Skeletal muscle tissue (tissue), 3 donors: ENCODE measurements at regions not wholly inside any gene's neighbourhood (a gene's known extent, or its start where the extent isn't known, plus 50 kb on each side); places are given as distances from the start of the nearest gene placed in this dataset.

Experiments
- H3K27ac ChIP-seq: one replicate; pipeline ENCODE4 v1.7.0; 2013; ENCODE audit warnings: mild to moderate bottlenecking, low read depth, low read length, inconsistent platforms
- H3K27me3 ChIP-seq, 3 donors: one replicate each; pipeline ENCODE4 v1.7.0; 2013; ENCODE audit warnings: low read length in 3 of 3; ENCODE audit not compliant: control insufficient read depth in 3 of 3, insufficient read depth in 3 of 3
- H3K36me3 ChIP-seq, 3 donors: one replicate each; pipeline ENCODE4 v1.7.0; 2013; ENCODE audit warnings: low read length in 3 of 3; ENCODE audit not compliant: control insufficient read depth in 3 of 3, insufficient read depth in 3 of 3
- H3K4me1 ChIP-seq, 3 donors: one replicate each; pipeline ENCODE4 v1.7.0; 2013; ENCODE audit warnings: low read length in 3 of 3, mild to moderate bottlenecking in 3 of 3; ENCODE audit not compliant: control insufficient read depth in 3 of 3, insufficient read depth in 3 of 3
- H3K4me3 ChIP-seq, 3 donors: one replicate each; pipeline ENCODE4 v1.7.0; 2013; ENCODE audit warnings: low read length in 3 of 3
- H3K9ac ChIP-seq, 3 donors: one replicate each; pipeline ENCODE4 v1.7.0; 2013; ENCODE audit warnings: low read length in 3 of 3, mild to moderate bottlenecking in 3 of 3, moderate library complexity in 2 of 3, low read depth in 1 of 3
- H3K9me3 ChIP-seq, 3 donors: one replicate each; pipeline ENCODE4 v1.7.0; 2013; ENCODE audit warnings: low read length in 3 of 3; ENCODE audit not compliant: control insufficient read depth in 3 of 3
- donor health status: Osteomylitis.

GRCh38 chr7:20026762-20027161 is 190.4 kb downstream of the MACC1 start:
- Histone ChIP-seq H3K4me1 (no peaks in the 10 kb centered on the region), H3K4me3 (no peak overlapping the region), H3K27me3 (no peaks in the 10 kb centered on the region), H3K27ac (no peak overlapping the region), H3K36me3 (no peaks in the 10 kb centered on the region), H3K9me3 (no peaks in the 10 kb centered on the region), H3K9ac (no peak overlapping the region)

GRCh38 chr7:20021831-20022230 is 195.4 kb downstream of the MACC1 start:
- no peak overlapping the region for H3K27ac ChIP-seq
- no peaks in the 10 kb centered on the region for H3K9me3 ChIP-seq

GRCh38 chr7:20021066-20021465 is 196.1 kb downstream of the MACC1 start:
- Histone ChIP-seq H3K9me3 (no peaks in the 10 kb centered on the region), H3K27me3 (no peaks in the 10 kb centered on the region), H3K36me3 (no peaks in the 10 kb centered on the region), H3K27ac (no peak overlapping the region), H3K9ac (no peak overlapping the region), H3K4me3 (no peak overlapping the region), H3K4me1 (no peaks in the 10 kb centered on the region)

More at GRCh38 chr7:20021831-20022230, 195.4 kb downstream of the MACC1 start:
- Histone ChIP-seq H3K27me3 (no peaks in the 10 kb centered on the region), H3K4me1 (no peaks in the 10 kb centered on the region), H3K36me3 (no peaks in the 10 kb centered on the region), H3K4me3 (no peak overlapping the region), H3K9ac (no peak overlapping the region)

GRCh38 chr7:20019757-20020432 is 197.3 kb downstream of the MACC1 start:
- Histone ChIP-seq H3K36me3 (no peaks in the 10 kb centered on the region), H3K27me3 (no peaks in the 10 kb centered on the region), H3K9ac (no peak overlapping the region), H3K27ac (no peak overlapping the region), H3K4me1 (no peaks in the 10 kb centered on the region), H3K4me3 (no peak overlapping the region), H3K9me3 (no peaks in the 10 kb centered on the region)

GRCh38 chr7:20016669-20017068 is 200.5 kb downstream of the MACC1 start:
- H3K27ac ChIP-seq, result no peak overlapping the region
- no peak overlapping the region for H3K9ac ChIP-seq
- no peak overlapping the region for H3K4me3 ChIP-seq

GRCh38 chr7:20013536-20013935 is 203.6 kb downstream of the MACC1 start:
- H3K9ac ChIP-seq, result no peak overlapping the region
- H3K36me3 ChIP-seq, result no peaks in the 10 kb centered on the region
- H3K4me1 ChIP-seq, result no peaks in the 10 kb centered on the region
- H3K4me3 ChIP-seq, result no peak overlapping the region
- no peaks in the 10 kb centered on the region for H3K27me3 ChIP-seq
- H3K27ac ChIP-seq, result no peak overlapping the region
- no peaks in the 10 kb centered on the region for H3K9me3 ChIP-seq

More at GRCh38 chr7:20016669-20017068, 200.5 kb downstream of the MACC1 start:
- Histone ChIP-seq H3K4me1 (no peaks in the 10 kb centered on the region), H3K36me3 (no peaks in the 10 kb centered on the region), H3K9me3 (no peaks in the 10 kb centered on the region), H3K27me3 (no peaks in the 10 kb centered on the region)

- Histone ChIP-seq H3K4me3 (no peak overlapping the region), H3K27me3 (no peaks in the 10 kb centered on the region), H3K27ac (no peak overlapping the region), H3K9me3 (no peaks in the 10 kb centered on the region), H3K9ac (no peak overlapping the region), H3K36me3 (no peaks in the 10 kb centered on the region), H3K4me1 (no peaks in the 10 kb centered on the region)
Observed at GRCh38 chr7:20012100-20012499, 205.1 kb downstream of the MACC1 start.

GRCh38 chr7:20010877-20011276 is 206.3 kb downstream of the MACC1 start:
- Histone ChIP-seq H3K27me3 (no peaks in the 10 kb centered on the region), H3K9ac (no peak overlapping the region), H3K4me1 (no peaks in the 10 kb centered on the region), H3K36me3 (no peaks in the 10 kb centered on the region), H3K27ac (no peak overlapping the region), H3K9me3 (no peaks in the 10 kb centered on the region), H3K4me3 (no peak overlapping the region)

- no peaks in the 10 kb centered on the region for H3K9me3 ChIP-seq
- H3K27me3 ChIP-seq, result no peaks in the 10 kb centered on the region
- H3K27ac ChIP-seq, result no peak overlapping the region
- no peaks in the 10 kb centered on the region for H3K36me3 ChIP-seq
- H3K9ac ChIP-seq, result no peak overlapping the region
- H3K4me3 ChIP-seq, result no peak overlapping the region
- no peaks in the 10 kb centered on the region for H3K4me1 ChIP-seq
Observed at GRCh38 chr7:20007510-20007909, 209.7 kb downstream of the MACC1 start.

GRCh38 chr7:20005081-20005480 is 212.1 kb downstream of the MACC1 start:
- Histone ChIP-seq H3K27ac (no peak overlapping the region), H3K9ac (no peak overlapping the region), H3K27me3 (no peaks in the 10 kb centered on the region), H3K4me3 (no peak overlapping the region), H3K36me3 (no peaks in the 10 kb centered on the region), H3K4me1 (no peaks in the 10 kb centered on the region), H3K9me3 (no peaks in the 10 kb centered on the region)
